ENCODE measurements at regions not wholly inside any gene's neighbourhood (a gene's known extent, or its start where the extent isn't known, plus 50 kb on each side); places are given as distances from the start of the nearest gene placed in this dataset.

- TF ChIP-seq POLR2A (IDR thresholded peaks at IDR 0.05; ENCODE audit: low read depth, low read length) (no peak), TAF1 (IDR thresholded peaks at IDR 0.05; ENCODE audit: borderline replicate concordance, low read depth, low read length) (no peak)
Measured at GRCh38 chr3:99110401-99110800, 208.9 kb upstream of the DCBLD2 start.

All from GM12892 (cell line).